Brain pericyte (primary cell): ENCODE measurements at regions not wholly inside any gene's neighbourhood (a gene's known extent, or its start where the extent isn't known, plus 50 kb on each side); places are given as distances from the start of the nearest gene placed in this dataset.

Experiments
- DNase-seq: peaks from one replicate; pipeline ENCODE4 v3.0.0-alpha.2; 2012; ENCODE audit warnings: low read depth, low spot score

GRCh38 chr10:123573236-123574108, 92.7 kb upstream of the GPR26 start:
- no peak for DNase-seq

GRCh38 chr10:123574109-123574698, 92.0 kb upstream of the GPR26 start:
- DNase-seq: no peak

GRCh38 chr10:123575105-123575504, 91.0 kb upstream of the GPR26 start:
- DNase-seq: no peak

- DNase-seq: no peak
Measured at GRCh38 chr10:123576706-123577105, 89.4 kb upstream of the GPR26 start.

GRCh38 chr10:123577921-123578461, 88.2 kb upstream of the GPR26 start:
- DNase-seq: no peak

GRCh38 chr10:123578721-123579120, 87.4 kb upstream of the GPR26 start:
- DNase-seq: no peak

GRCh38 chr10:123579675-123580074, 86.5 kb upstream of the GPR26 start:
- no peak for DNase-seq

- no peak for DNase-seq
Measured at GRCh38 chr10:123580426-123580825, 85.7 kb upstream of the GPR26 start.

- DNase-seq: no peak
Measured at GRCh38 chr10:123581656-123582055, 84.5 kb upstream of the GPR26 start.

- DNase-seq: peak; percentile 13
Measured at GRCh38 chr10:123582084-123582989, 83.8 kb upstream of the GPR26 start.

- DNase-seq: no peak
Measured at GRCh38 chr10:123583639-123584418, 82.3 kb upstream of the GPR26 start.

GRCh38 chr10:123584419-123584775, 81.8 kb upstream of the GPR26 start:
- DNase-seq: no peak

GRCh38 chr10:123585477-123586445, 80.4 kb upstream of the GPR26 start:
- no peak for DNase-seq

GRCh38 chr10:123587110-123587509, 79.0 kb upstream of the GPR26 start:
- no peak for DNase-seq

- no peak for DNase-seq
Measured at GRCh38 chr10:123588386-123588914, 77.7 kb upstream of the GPR26 start.

- no peak for DNase-seq
Measured at GRCh38 chr10:123595661-123596060, 70.5 kb upstream of the GPR26 start.

GRCh38 chr10:123597676-123598075, 68.5 kb upstream of the GPR26 start:
- DNase-seq: no peak

- no peak for DNase-seq
Measured at GRCh38 chr10:123599366-123599849, 66.7 kb upstream of the GPR26 start.

- DNase-seq: no peak
Measured at GRCh38 chr10:123600177-123600576, 66.0 kb upstream of the GPR26 start.

GRCh38 chr10:123603130-123603529, 63.0 kb upstream of the GPR26 start:
- DNase-seq: no peak
